Gastrocnemius medialis (tissue), 4 donors: ENCODE measurements at regions not wholly inside any gene's neighbourhood (a gene's known extent, or its start where the extent isn't known, plus 50 kb on each side); places are given as distances from the start of the nearest gene placed in this dataset.

Experiments
- ATAC-seq, 2 donors: fragments of 150-250 bp; one replicate each; pipeline ENCODE4 v1.9.1; 2016
- DNase-seq, 2 donors: peaks; one replicate each; pipeline ENCODE4 v3.0.0-alpha.2; 2019
- H3K27ac ChIP-seq, 4 donors: fragments of 200-600 bp; sonication (generic); 1 replicate in 1 of 4; 2 replicates in 3 of 4; pipeline ENCODE4 v1.5.1; 2016 to 2018; ENCODE audit warnings: mild to moderate bottlenecking in 2 of 4, moderate library complexity in 1 of 4
- H3K27me3 ChIP-seq, 3 donors: fragments of 200-600 bp; sonication (generic) in 2 of 3; 1 replicate in 1 of 3; 2 replicates in 2 of 3; pipeline versions ENCODE4 v1.5.1 to v1.6.0; 2016 to 2019; ENCODE audit warnings: mild to moderate bottlenecking in 1 of 3, moderate library complexity in 1 of 3
- H3K36me3 ChIP-seq, 2 donors: fragments of 200-600 bp; sonication (generic) in 1 of 2; one replicate each; pipeline ENCODE4 v1.5.1; 2017 to 2018
- H3K4me1 ChIP-seq, 2 donors: fragments of 200-600 bp; sonication (generic) in 1 of 2; one replicate each; pipeline ENCODE4 v1.5.1; 2016 to 2017; ENCODE audit warnings: mild to moderate bottlenecking in 2 of 2
- H3K4me3 ChIP-seq, 4 donors: fragments of 200-600 bp; sonication (generic) in 3 of 4; 1 replicate in 1 of 4; 2 replicates in 3 of 4; pipeline ENCODE4 v1.5.1; 2016 to 2019; ENCODE audit warnings: mild to moderate bottlenecking in 2 of 4
- H3K9me3 ChIP-seq, 3 donors: fragments of 200-600 bp; sonication (generic) in 2 of 3; 1 replicate in 1 of 3; 2 replicates in 2 of 3; pipeline ENCODE4 v1.5.1; 2016 to 2019
- CTCF ChIP-seq, 5 experiments: fragments of 450-650 bp in 3 of 5; fragments of 200-600 bp in 2 of 5; sonication (generic) in 2 of 5; IDR thresholded peaks in 4 of 5; conservative IDR thresholded peaks in 1 of 5; 1 replicate in 4 of 5; 2 replicates in 1 of 5; pipeline ENCODE4 v1.5.1; 2016 to 2019; ENCODE audit warnings: antibody characterized with exemption in 5 of 5, mild to moderate bottlenecking in 3 of 5, moderate library complexity in 3 of 5
- POLR2A ChIP-seq, 2 donors: fragments of 450-650 bp; IDR thresholded peaks; one replicate each; pipeline ENCODE4 v1.6.1; 2017; ENCODE audit warnings: antibody characterized with exemption in 2 of 2, mild to moderate bottlenecking in 2 of 2, moderate library complexity in 2 of 2
- in situ Hi-C, 4 donors: fragments of 200-750 bp; cut with MboI; loops; one replicate each; pipeline versions ENCODE4 v1.15.0 to v1.8.0; 2017; ENCODE audit warnings: low sequenced_read_pairs in 4 of 4
- intact Hi-C: fragments of 100-400 bp; cut with DNase I; formaldehyde crosslinking; loops from one replicate; pipeline ENCODE4 v1.15.1; 2023; ENCODE audit warnings: low total_unique reads

DNA sequence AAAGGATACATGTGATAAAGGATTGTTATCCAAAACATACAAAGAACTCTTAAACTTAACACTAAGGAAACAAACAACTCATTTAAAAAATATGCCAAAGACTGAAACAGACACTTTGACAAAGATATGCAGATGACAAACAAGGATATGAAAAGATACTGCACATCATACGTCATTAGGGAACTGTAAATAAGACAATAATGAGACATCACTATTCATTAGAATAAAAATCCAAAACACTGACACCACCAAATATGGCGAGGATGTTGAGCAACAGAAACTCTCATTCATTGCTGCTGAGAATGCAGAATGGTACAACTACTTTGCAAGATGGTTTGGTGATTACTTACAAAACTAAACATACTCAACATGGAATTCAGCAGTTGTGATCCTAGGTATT is 156.5 kb upstream of the FOXA2 start:
- TF ChIP-seq POLR2A (IDR thresholded peaks at IDR 0.05) (no peak), CTCF (IDR thresholded peaks at IDR 0.05 in 4 of 5, conservative IDR thresholded peaks at IDR 0.05 in 1 of 5) (no peak)
- H3K9me3 ChIP-seq = no peaks in the 10 kb centered on the region
- no peak for ATAC-seq
- H3K4me1 ChIP-seq = no peaks in the 10 kb centered on the region
- intact Hi-C loops (no loop called here), in situ Hi-C loops (no loop called here)
- no peaks in the 10 kb centered on the region for H3K27me3 ChIP-seq
- no peak overlapping the region for H3K4me3 ChIP-seq
- H3K27ac ChIP-seq = no peak overlapping the region
- DNase-seq = no peak
- H3K36me3 ChIP-seq = no peaks in the 10 kb centered on the region

DNA sequence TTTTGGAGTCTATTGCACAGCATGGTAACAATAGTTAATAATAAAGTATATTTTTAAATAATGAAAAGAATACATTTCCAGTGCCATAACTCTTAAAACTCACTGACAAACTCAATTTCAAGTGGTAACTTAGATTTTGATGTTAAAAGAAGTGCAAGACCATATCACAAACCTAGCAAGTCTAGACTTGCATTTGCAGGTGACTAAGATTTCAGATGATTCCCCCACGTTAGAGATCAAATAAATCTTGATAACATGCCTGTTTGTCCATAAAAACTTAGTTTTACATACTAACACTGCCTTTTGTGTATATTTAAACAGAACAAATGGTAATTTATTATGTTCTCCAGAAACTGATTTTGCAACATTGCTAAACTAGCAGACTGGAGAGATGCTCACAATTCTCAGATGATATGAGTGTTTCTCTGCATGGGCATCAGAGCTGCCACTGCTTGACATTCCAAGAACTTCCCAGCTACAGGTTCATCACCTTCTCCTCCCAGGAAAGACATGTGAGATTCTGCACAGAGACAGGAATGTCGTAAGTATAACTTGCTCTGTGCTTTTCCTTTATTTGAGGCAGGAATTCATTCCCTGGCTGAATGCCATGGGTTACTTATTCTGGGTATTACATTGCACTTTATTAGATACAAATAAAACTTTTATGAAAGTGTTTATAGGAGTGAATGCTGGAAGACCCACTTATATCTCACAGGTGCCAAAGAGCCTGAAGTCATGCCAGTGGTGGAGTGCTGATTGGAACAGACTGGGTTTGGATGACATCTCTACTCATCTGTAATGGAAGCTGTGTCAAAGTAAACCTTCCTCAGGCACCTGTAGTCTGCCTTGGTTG is 160.2 kb upstream of the FOXA2 start:
- DNase-seq (no peak), ATAC-seq (no peak)
- intact Hi-C loops (no loop called here), in situ Hi-C loops (no loop called here)
- TF ChIP-seq CTCF (IDR thresholded peaks at IDR 0.05 in 4 of 5, conservative IDR thresholded peaks at IDR 0.05 in 1 of 5) (no peak), POLR2A (IDR thresholded peaks at IDR 0.05) (no peak)
- H3K36me3 ChIP-seq = no peaks in the 10 kb centered on the region
- no peak overlapping the region for H3K4me3 ChIP-seq
- H3K27ac ChIP-seq = no peak overlapping the region
- no peaks in the 10 kb centered on the region for H3K9me3 ChIP-seq
- no peaks in the 10 kb centered on the region for H3K4me1 ChIP-seq
- H3K27me3 ChIP-seq = no peaks in the 10 kb centered on the region

GRCh38 chr20:22745194-22745500 is 160.8 kb upstream of the FOXA2 start:
- intact Hi-C loops = no loop called here
- Histone ChIP-seq H3K27me3 (no peaks in the 10 kb centered on the region), H3K4me3 (no peak overlapping the region), H3K36me3 (no peaks in the 10 kb centered on the region), H3K9me3 (no peaks in the 10 kb centered on the region), H3K4me1 (no peaks in the 10 kb centered on the region), H3K27ac (no peak overlapping the region)
- ATAC-seq (no peak), DNase-seq (no peak)
- in situ Hi-C loops = no loop called here
- TF ChIP-seq POLR2A (IDR thresholded peaks at IDR 0.05) = no peak
- no peak for TF ChIP-seq CTCF (IDR thresholded peaks at IDR 0.05 in 4 of 5, conservative IDR thresholded peaks at IDR 0.05 in 1 of 5)

GRCh38 chr20:22746957-22747356 is 162.6 kb upstream of the FOXA2 start:
- ATAC-seq (no peak), DNase-seq (no peak)
- Histone ChIP-seq H3K4me1 (no peaks in the 10 kb centered on the region), H3K9me3 (no peaks in the 10 kb centered on the region), H3K4me3 (no peak overlapping the region), H3K27ac (no peak overlapping the region), H3K27me3 (no peaks in the 10 kb centered on the region), H3K36me3 (no peaks in the 10 kb centered on the region)
- intact Hi-C loops (no loop called here), in situ Hi-C loops (no loop called here)
- TF ChIP-seq POLR2A (IDR thresholded peaks at IDR 0.05) (no peak), CTCF (IDR thresholded peaks at IDR 0.05 in 4 of 5, conservative IDR thresholded peaks at IDR 0.05 in 1 of 5) (no peak)

- H3K9me3 ChIP-seq = no peaks in the 10 kb centered on the region
- ATAC-seq (no peak), DNase-seq (no peak)
- H3K27ac ChIP-seq = no peak overlapping the region
- intact Hi-C loops (no loop called here), in situ Hi-C loops (no loop called here)
- H3K36me3 ChIP-seq = no peaks in the 10 kb centered on the region
- no peaks in the 10 kb centered on the region for H3K4me1 ChIP-seq
- TF ChIP-seq POLR2A (IDR thresholded peaks at IDR 0.05) = no peak
- no peak for TF ChIP-seq CTCF (IDR thresholded peaks at IDR 0.05 in 4 of 5, conservative IDR thresholded peaks at IDR 0.05 in 1 of 5)
- H3K4me3 ChIP-seq = no peak overlapping the region
- H3K27me3 ChIP-seq = no peaks in the 10 kb centered on the region
These were observed 168.0 kb upstream of the FOXA2 start for GRCh38 chr20:22752324-22752723.
